Gastroesophageal sphincter (tissue), 3 donors: ENCODE measurements at regions not wholly inside any gene's neighbourhood (a gene's known extent, or its start where the extent isn't known, plus 50 kb on each side); places are given as distances from the start of the nearest gene placed in this dataset.

Experiments
- CTCF ChIP-seq, 4 experiments: fragments of 200-600 bp in 2 of 4; fragments of 450-650 bp in 2 of 4; sonication (generic) in 1 of 4; IDR thresholded peaks; one replicate each; pipeline ENCODE4 v1.5.1; 2017 to 2019; ENCODE audit warnings: antibody characterized with exemption in 4 of 4, mild to moderate bottlenecking in 2 of 4, moderate library complexity in 2 of 4
- EP300 ChIP-seq: sonication (generic); formaldehyde crosslinking; IDR thresholded peaks from one replicate; pipeline ENCODE4 v1.6.1; 2017; ENCODE audit warnings: antibody characterized with exemption, mild to moderate bottlenecking
- POLR2A ChIP-seq, 2 donors: fragments of 450-650 bp; IDR thresholded peaks; one replicate each; pipeline ENCODE4 v1.6.1; 2017; ENCODE audit warnings: antibody characterized with exemption in 2 of 2, mild to moderate bottlenecking in 2 of 2, moderate library complexity in 1 of 2
- POLR2AphosphoS5 ChIP-seq: sonication (generic); formaldehyde crosslinking; IDR thresholded peaks from one replicate; pipeline ENCODE4 v1.6.1; 2017; ENCODE audit warnings: antibody characterized with exemption

GRCh38 chr10:123390332-123390731, 236.1 kb downstream of the BUB3 start:
- TF ChIP-seq CTCF (IDR thresholded peaks at IDR 0.05) (no peak), POLR2AphosphoS5 (no peak), EP300 (no peak), POLR2A (IDR thresholded peaks at IDR 0.05) (no peak)
